Uterus (tissue), 3 donors: ENCODE measurements at regions not wholly inside any gene's neighbourhood (a gene's known extent, or its start where the extent isn't known, plus 50 kb on each side); places are given as distances from the start of the nearest gene placed in this dataset.

Experiments
- DNase-seq, 2 donors: peaks; one replicate each; pipeline ENCODE4 v3.0.0-alpha.2; 2019 to 2020
- H3K27ac ChIP-seq, 2 donors: fragments of 200-600 bp; sonication (generic); 1 replicate in 1 of 2; 2 replicates in 1 of 2; pipeline ENCODE4 v1.5.1; 2016 to 2018
- H3K27me3 ChIP-seq, 2 donors: fragments of 200-600 bp; sonication (generic); one replicate each; pipeline ENCODE4 v1.5.1; 2018 to 2019; ENCODE audit warnings: control low read depth in 1 of 2
- H3K36me3 ChIP-seq, 2 donors: fragments of 200-600 bp; sonication (generic); one replicate each; pipeline ENCODE4 v1.5.1; 2019; ENCODE audit warnings: control low read depth in 1 of 2
- H3K4me1 ChIP-seq, 2 donors: fragments of 200-600 bp; sonication (generic); one replicate each; pipeline ENCODE4 v1.5.1; 2018 to 2019; ENCODE audit warnings: control low read depth in 1 of 2
- H3K4me3 ChIP-seq, 2 donors: fragments of 200-600 bp; sonication (generic); 1 replicate in 1 of 2; 2 replicates in 1 of 2; pipeline ENCODE4 v1.5.1; 2018 to 2019; ENCODE audit warnings: mild to moderate bottlenecking in 1 of 2
- H3K9me3 ChIP-seq, 2 donors: fragments of 200-600 bp; sonication (generic); one replicate each; pipeline ENCODE4 v1.5.1; 2019; ENCODE audit warnings: control low read depth in 1 of 2
- CTCF ChIP-seq, 4 experiments: fragments of 200-600 bp in 2 of 4; fragments of 450-650 bp in 2 of 4; sonication (generic) in 2 of 4; IDR thresholded peaks; one replicate each; pipeline ENCODE4 v1.5.1; 2016 to 2019; ENCODE audit warnings: antibody characterized with exemption in 4 of 4, mild to moderate bottlenecking in 2 of 4, moderate library complexity in 1 of 4
- POLR2A ChIP-seq, 2 donors: fragments of 450-650 bp; IDR thresholded peaks; one replicate each; pipeline ENCODE4 v1.6.1; 2016; ENCODE audit warnings: antibody characterized with exemption in 2 of 2, mild to moderate bottlenecking in 1 of 2, moderate library complexity in 1 of 2
- intact Hi-C: fragments of 100-400 bp; cut with DNase I; formaldehyde crosslinking; loops from one replicate; pipeline ENCODE4 v1.15.1; 2023; ENCODE audit warnings: low total_unique reads
- donor health status: DM: yes; HTN: yes; CAD: no.

GRCh38 chr6:81511423-81511822 lies 241.1 kb downstream of the TENT5A start:
- Histone ChIP-seq H3K4me3 (no peak overlapping the region), H3K27me3 (no peaks in the 10 kb centered on the region), H3K9me3 (no peaks in the 10 kb centered on the region), H3K4me1 (no peaks in the 10 kb centered on the region), H3K36me3 (no peaks in the 10 kb centered on the region), H3K27ac (peak overlapping the region in 1 of 2 donors; percentile 21)
- intact Hi-C loops, result no loop called here
- DNase-seq, result no peak
- TF ChIP-seq CTCF (IDR thresholded peaks at IDR 0.05) (no peak), POLR2A (IDR thresholded peaks at IDR 0.05) (no peak)

GRCh38 chr6:81495999-81496398 lies 256.5 kb downstream of the TENT5A start:
- Histone ChIP-seq H3K4me1 (no peaks in the 10 kb centered on the region), H3K27me3 (no peaks in the 10 kb centered on the region), H3K4me3 (no peak overlapping the region), H3K36me3 (no peaks in the 10 kb centered on the region), H3K9me3 (no peaks in the 10 kb centered on the region), H3K27ac (no peak overlapping the region)
- intact Hi-C loops, result no loop called here
- TF ChIP-seq POLR2A (IDR thresholded peaks at IDR 0.05) (no peak), CTCF (IDR thresholded peaks at IDR 0.05) (no peak)
- no peak for DNase-seq

- TF ChIP-seq POLR2A (IDR thresholded peaks at IDR 0.05) (no peak), CTCF (IDR thresholded peaks at IDR 0.05) (no peak)
- no peak overlapping the region for H3K27ac ChIP-seq
- H3K27me3 ChIP-seq, result no peaks in the 10 kb centered on the region
- H3K4me3 ChIP-seq, result no peak overlapping the region
- no peaks in the 10 kb centered on the region for H3K4me1 ChIP-seq
- H3K36me3 ChIP-seq, result no peaks in the 10 kb centered on the region
- DNase-seq, result no peak
- H3K9me3 ChIP-seq, result no peaks in the 10 kb centered on the region
- intact Hi-C loops, result no loop called here
Observed at GRCh38 chr6:81491454-81492101, 260.9 kb downstream of the TENT5A start.

- Histone ChIP-seq H3K4me3 (no peak overlapping the region), H3K4me1 (peaks cover 0 to 5% of the 10 kb centered on the region in 2 donors), H3K9me3 (no peaks in the 10 kb centered on the region), H3K36me3 (no peaks in the 10 kb centered on the region), H3K27ac (peak overlapping the region in 1 of 2 donors; percentile 0), H3K27me3 (no peaks in the 10 kb centered on the region)
- TF ChIP-seq CTCF (IDR thresholded peaks at IDR 0.05), result no peak
- no peak for TF ChIP-seq POLR2A (IDR thresholded peaks at IDR 0.05)
- DNase-seq, result peak; percentile 57 to 65
- intact Hi-C loops, result no loop called here
Observed at GRCh38 chr6:81487489-81487888, 265.0 kb downstream of the TENT5A start.

GRCh38 chr6:81486234-81486633 lies 266.2 kb downstream of the TENT5A start:
- no peak for TF ChIP-seq CTCF (IDR thresholded peaks at IDR 0.05)
- TF ChIP-seq POLR2A (IDR thresholded peaks at IDR 0.05), result no peak
- Histone ChIP-seq H3K4me3 (no peak overlapping the region), H3K9me3 (no peaks in the 10 kb centered on the region), H3K27ac (no peak overlapping the region), H3K4me1 (peaks cover 0 to 5% of the 10 kb centered on the region in 2 donors), H3K27me3 (no peaks in the 10 kb centered on the region), H3K36me3 (no peaks in the 10 kb centered on the region)
- intact Hi-C loops, result no loop called here
- no peak for DNase-seq
